DND-41 (cell line): ENCODE measurements at regions not wholly inside any gene's neighbourhood (a gene's known extent, or its start where the extent isn't known, plus 50 kb on each side); places are given as distances from the start of the nearest gene placed in this dataset.

ENCODE experiments used
- EZH2 ChIP-seq: IDR thresholded peaks from 3 replicates; pipeline ENCODE4 v1.6.1; 2012; ENCODE audit warnings: borderline replicate concordance, low read depth, mild to moderate bottlenecking, moderate library complexity, low read length, inconsistent platforms; ENCODE audit not compliant: severe bottlenecking
- TF ChIP-seq, protein P1 (sequence below): IDR thresholded peaks from 2 replicates; pipeline ENCODE4 v1.5.1; 2012; ENCODE audit warnings: borderline replicate concordance, low read length, moderate library complexity, mild to moderate bottlenecking; ENCODE audit not compliant: poor library complexity, severe bottlenecking; ENCODE audit errors: extremely low read depth

DNA sequence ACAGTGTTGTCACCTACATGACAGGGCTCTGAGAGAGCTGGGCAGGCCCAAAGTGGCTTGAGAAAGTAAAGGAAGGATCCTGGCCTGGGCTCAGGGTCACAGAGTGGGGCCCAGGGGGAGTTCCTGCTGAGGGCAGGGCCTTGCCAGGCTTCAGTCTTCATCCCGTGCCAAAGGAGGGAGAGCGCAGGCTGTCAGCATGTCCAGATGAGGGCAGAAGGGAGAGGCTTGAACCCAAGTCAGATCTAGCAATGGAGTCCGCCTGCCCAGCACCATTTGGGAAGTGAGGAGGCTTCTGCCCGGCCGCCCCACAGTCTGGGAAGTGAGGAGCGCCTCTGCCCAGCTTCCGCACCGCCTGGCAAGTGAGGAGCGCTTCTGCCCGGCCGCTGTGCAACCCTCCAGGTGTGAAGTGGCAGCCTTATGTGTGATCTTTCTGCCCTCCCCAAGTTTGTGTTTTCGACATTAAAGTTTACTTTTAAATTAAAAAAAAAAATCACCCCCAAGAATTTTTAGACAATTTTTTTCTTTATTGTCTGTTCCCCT lies 303.6 kb upstream of the PROK2 start:
- TF ChIP-seq, protein P1, sequence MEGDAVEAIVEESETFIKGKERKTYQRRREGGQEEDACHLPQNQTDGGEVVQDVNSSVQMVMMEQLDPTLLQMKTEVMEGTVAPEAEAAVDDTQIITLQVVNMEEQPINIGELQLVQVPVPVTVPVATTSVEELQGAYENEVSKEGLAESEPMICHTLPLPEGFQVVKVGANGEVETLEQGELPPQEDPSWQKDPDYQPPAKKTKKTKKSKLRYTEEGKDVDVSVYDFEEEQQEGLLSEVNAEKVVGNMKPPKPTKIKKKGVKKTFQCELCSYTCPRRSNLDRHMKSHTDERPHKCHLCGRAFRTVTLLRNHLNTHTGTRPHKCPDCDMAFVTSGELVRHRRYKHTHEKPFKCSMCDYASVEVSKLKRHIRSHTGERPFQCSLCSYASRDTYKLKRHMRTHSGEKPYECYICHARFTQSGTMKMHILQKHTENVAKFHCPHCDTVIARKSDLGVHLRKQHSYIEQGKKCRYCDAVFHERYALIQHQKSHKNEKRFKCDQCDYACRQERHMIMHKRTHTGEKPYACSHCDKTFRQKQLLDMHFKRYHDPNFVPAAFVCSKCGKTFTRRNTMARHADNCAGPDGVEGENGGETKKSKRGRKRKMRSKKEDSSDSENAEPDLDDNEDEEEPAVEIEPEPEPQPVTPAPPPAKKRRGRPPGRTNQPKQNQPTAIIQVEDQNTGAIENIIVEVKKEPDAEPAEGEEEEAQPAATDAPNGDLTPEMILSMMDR, result no peak
- TF ChIP-seq EZH2, result no peak
